ENCODE measurements at regions not wholly inside any gene's neighbourhood (a gene's known extent, or its start where the extent isn't known, plus 50 kb on each side); places are given as distances from the start of the nearest gene placed in this dataset.

- DNase-seq (ENCODE audit: low read depth in 3 of 3, low spot score in 1 of 3) = no peak
These were observed 57.2 kb upstream of the JDP2 start for GRCh38 chr14:75370416-75371205.

- DNase-seq (ENCODE audit: low read depth in 3 of 3, low spot score in 1 of 3) = no peak
These were observed 56.5 kb upstream of the JDP2 start for GRCh38 chr14:75371297-75371696.

GRCh38 chr14:75372260-75372659 lies 55.6 kb upstream of the JDP2 start:
- DNase-seq (ENCODE audit: low read depth in 3 of 3, low spot score in 1 of 3) = no peak

GRCh38 chr14:75373133-75373532 lies 54.7 kb upstream of the JDP2 start:
- DNase-seq (ENCODE audit: low read depth in 3 of 3, low spot score in 1 of 3) = no peak

- DNase-seq (ENCODE audit: low read depth in 3 of 3, low spot score in 1 of 3) = no peak
These were observed 54.2 kb upstream of the JDP2 start for GRCh38 chr14:75373616-75374015.

GRCh38 chr14:75374911-75375310 lies 52.9 kb upstream of the JDP2 start:
- DNase-seq (ENCODE audit: low read depth in 3 of 3, low spot score in 1 of 3) = no peak

GRCh38 chr14:75375983-75376382 lies 51.8 kb upstream of the JDP2 start:
- no peak for DNase-seq (ENCODE audit: low read depth in 3 of 3, low spot score in 1 of 3)
